ENCODE measurements at regions not wholly inside any gene's neighbourhood (a gene's known extent, or its start where the extent isn't known, plus 50 kb on each side); places are given as distances from the start of the nearest gene placed in this dataset.

- H2BK5ac ChIP-seq (ENCODE audit: low read length): no peak overlapping the region
- no peaks in the 10 kb centered on the region for H3K27me3 ChIP-seq (ENCODE audit: control insufficient read depth in 3 of 3, insufficient read depth in 3 of 3, low read depth in 1 of 3, low read length in 3 of 3)
- no peak overlapping the region for H3K23ac ChIP-seq (ENCODE audit: low read depth, low read length, poor library complexity)
- no peak overlapping the region for H2AK5ac ChIP-seq (ENCODE audit: low read depth, low read length)
- no peaks in the 10 kb centered on the region for H3K9me3 ChIP-seq (replicated peaks in 1 of 2; ENCODE audit: control insufficient read depth in 2 of 2, insufficient read depth in 1 of 2, low read depth in 1 of 2, low read length in 2 of 2)
- no peak overlapping the region for H3K4me2 ChIP-seq (ENCODE audit: insufficient read depth, low read length, poor library complexity, severe bottlenecking)
- H3K4me1 ChIP-seq (ENCODE audit: control insufficient read depth in 2 of 2, insufficient read depth in 1 of 2, low read depth in 1 of 2, low read length in 2 of 2): no peaks in the 10 kb centered on the region
- no peak overlapping the region for H3K18ac ChIP-seq (ENCODE audit: low read length)
- H3K79me1 ChIP-seq (ENCODE audit: low read depth, low read length): no peaks in the 10 kb centered on the region
- H3K14ac ChIP-seq (ENCODE audit: low read length): no peak overlapping the region
- H3K4me3 ChIP-seq (ENCODE audit: low read length in 2 of 2): no peak overlapping the region
- no peak overlapping the region for H2BK15ac ChIP-seq (ENCODE audit: low read length)
- no peak overlapping the region for H3K4ac ChIP-seq (ENCODE audit: low read length)
- no CpG with 5 or more reads among the region's 5 CpGs for WGBS, 2 donors (ENCODE audit: extremely low coverage in 2 of 2, insufficient read length in 2 of 2, insufficient replicate concordance in 1 of 2)
- no peak overlapping the region for H3K27ac ChIP-seq (replicated peaks; ENCODE audit: low read length)
- no peak for DNase-seq (ENCODE audit: low spot score)
- H2AFZ ChIP-seq (ENCODE audit: low read length): peak overlapping the region; percentile 2
- H4K8ac ChIP-seq (ENCODE audit: low read depth, low read length): no peak overlapping the region
- no peaks in the 10 kb centered on the region for H3K36me3 ChIP-seq (replicated peaks in 1 of 2; ENCODE audit: control insufficient read depth in 2 of 2, insufficient read depth in 2 of 2, low read length in 2 of 2)
- no peak overlapping the region for H3K9ac ChIP-seq (ENCODE audit: low read depth, low read length, poor library complexity)
- H4K91ac ChIP-seq (ENCODE audit: low read depth, low read length, poor library complexity): no peak overlapping the region
- H2BK12ac ChIP-seq (ENCODE audit: low read length): no peak overlapping the region
- H2BK120ac ChIP-seq (ENCODE audit: low read depth, low read length): no peak overlapping the region
These were observed 172.5 kb downstream of the HS3ST3A1 start for GRCh38 chr17:13429201-13429600.

GRCh38 chr17:13428611-13429042 lies 173.1 kb downstream of the HS3ST3A1 start:
- H3K9me3 ChIP-seq (replicated peaks in 1 of 2; ENCODE audit: control insufficient read depth in 2 of 2, insufficient read depth in 1 of 2, low read depth in 1 of 2, low read length in 2 of 2): no peaks in the 10 kb centered on the region
- no peaks in the 10 kb centered on the region for H3K27me3 ChIP-seq (ENCODE audit: control insufficient read depth in 3 of 3, insufficient read depth in 3 of 3, low read depth in 1 of 3, low read length in 3 of 3)
- no peak overlapping the region for H3K4ac ChIP-seq (ENCODE audit: low read length)
- H2AFZ ChIP-seq (ENCODE audit: low read length): no peak overlapping the region
- H4K91ac ChIP-seq (ENCODE audit: low read depth, low read length, poor library complexity): no peak overlapping the region
- H3K36me3 ChIP-seq (replicated peaks in 1 of 2; ENCODE audit: control insufficient read depth in 2 of 2, insufficient read depth in 2 of 2, low read length in 2 of 2): no peaks in the 10 kb centered on the region
- DNase-seq (ENCODE audit: low spot score): no peak
- H3K18ac ChIP-seq (ENCODE audit: low read length): no peak overlapping the region
- H3K4me2 ChIP-seq (ENCODE audit: insufficient read depth, low read length, poor library complexity, severe bottlenecking): no peak overlapping the region
- no peak overlapping the region for H3K14ac ChIP-seq (ENCODE audit: low read length)
- H4K8ac ChIP-seq (ENCODE audit: low read depth, low read length): no peak overlapping the region
- H2BK120ac ChIP-seq (ENCODE audit: low read depth, low read length): no peak overlapping the region
- no CpG with 5 or more reads among the region's 2 CpGs for WGBS, 2 donors (ENCODE audit: extremely low coverage in 2 of 2, insufficient read length in 2 of 2, insufficient replicate concordance in 1 of 2)
- H3K9ac ChIP-seq (ENCODE audit: low read depth, low read length, poor library complexity): no peak overlapping the region
- H3K79me1 ChIP-seq (ENCODE audit: low read depth, low read length): no peaks in the 10 kb centered on the region
- H3K4me3 ChIP-seq (ENCODE audit: low read length in 2 of 2): no peak overlapping the region
- no peak overlapping the region for H3K27ac ChIP-seq (replicated peaks; ENCODE audit: low read length)
- H2BK15ac ChIP-seq (ENCODE audit: low read length): no peak overlapping the region
- no peak overlapping the region for H2AK5ac ChIP-seq (ENCODE audit: low read depth, low read length)
- H2BK5ac ChIP-seq (ENCODE audit: low read length): no peak overlapping the region
- H2BK12ac ChIP-seq (ENCODE audit: low read length): no peak overlapping the region
- H3K4me1 ChIP-seq (ENCODE audit: control insufficient read depth in 2 of 2, insufficient read depth in 1 of 2, low read depth in 1 of 2, low read length in 2 of 2): no peaks in the 10 kb centered on the region
- H3K23ac ChIP-seq (ENCODE audit: low read depth, low read length, poor library complexity): no peak overlapping the region

- Histone ChIP-seq H3K27me3 (ENCODE audit: control insufficient read depth in 3 of 3, insufficient read depth in 3 of 3, low read depth in 1 of 3, low read length in 3 of 3) (no peaks in the 10 kb centered on the region), H3K4me2 (ENCODE audit: insufficient read depth, low read length, poor library complexity, severe bottlenecking) (no peak overlapping the region), H3K14ac (ENCODE audit: low read length) (no peak overlapping the region), H2BK12ac (ENCODE audit: low read length) (no peak overlapping the region), H3K79me1 (ENCODE audit: low read depth, low read length) (no peaks in the 10 kb centered on the region), H2AFZ (ENCODE audit: low read length) (no peak overlapping the region), H3K36me3 (replicated peaks in 1 of 2; ENCODE audit: control insufficient read depth in 2 of 2, insufficient read depth in 2 of 2, low read length in 2 of 2) (no peaks in the 10 kb centered on the region), H2BK15ac (ENCODE audit: low read length) (no peak overlapping the region), H3K4ac (ENCODE audit: low read length) (no peak overlapping the region), H3K4me3 (ENCODE audit: low read length in 2 of 2) (no peak overlapping the region), H4K8ac (ENCODE audit: low read depth, low read length) (no peak overlapping the region), H2AK5ac (ENCODE audit: low read depth, low read length) (no peak overlapping the region), H3K9ac (ENCODE audit: low read depth, low read length, poor library complexity) (no peak overlapping the region), H3K23ac (ENCODE audit: low read depth, low read length, poor library complexity) (no peak overlapping the region), H4K91ac (ENCODE audit: low read depth, low read length, poor library complexity) (no peak overlapping the region), H3K27ac (replicated peaks; ENCODE audit: low read length) (no peak overlapping the region), H3K9me3 (replicated peaks in 1 of 2; ENCODE audit: control insufficient read depth in 2 of 2, insufficient read depth in 1 of 2, low read depth in 1 of 2, low read length in 2 of 2) (no peaks in the 10 kb centered on the region), H2BK5ac (ENCODE audit: low read length) (no peak overlapping the region), H2BK120ac (ENCODE audit: low read depth, low read length) (no peak overlapping the region), H3K4me1 (ENCODE audit: control insufficient read depth in 2 of 2, insufficient read depth in 1 of 2, low read depth in 1 of 2, low read length in 2 of 2) (no peaks in the 10 kb centered on the region), H3K18ac (ENCODE audit: low read length) (no peak overlapping the region)
- DNase-seq (ENCODE audit: low spot score): no peak
These were observed 174.7 kb downstream of the HS3ST3A1 start for GRCh38 chr17:13426991-13427390.

GRCh38 chr17:13425390-13425789 lies 176.3 kb downstream of the HS3ST3A1 start:
- H3K36me3 ChIP-seq (replicated peaks in 1 of 2; ENCODE audit: control insufficient read depth in 2 of 2, insufficient read depth in 2 of 2, low read length in 2 of 2): no peaks in the 10 kb centered on the region

More at GRCh38 chr17:13425390-13425789, 176.3 kb downstream of the HS3ST3A1 start:
- Histone ChIP-seq H2BK5ac (ENCODE audit: low read length) (no peak overlapping the region), H3K4me1 (ENCODE audit: control insufficient read depth in 2 of 2, insufficient read depth in 1 of 2, low read depth in 1 of 2, low read length in 2 of 2) (no peaks in the 10 kb centered on the region), H2BK120ac (ENCODE audit: low read depth, low read length) (no peak overlapping the region), H2AK5ac (ENCODE audit: low read depth, low read length) (no peak overlapping the region), H3K4me3 (ENCODE audit: low read length in 2 of 2) (no peak overlapping the region), H2BK15ac (ENCODE audit: low read length) (no peak overlapping the region), H3K79me1 (ENCODE audit: low read depth, low read length) (no peaks in the 10 kb centered on the region), H3K14ac (ENCODE audit: low read length) (no peak overlapping the region), H3K27me3 (ENCODE audit: control insufficient read depth in 3 of 3, insufficient read depth in 3 of 3, low read depth in 1 of 3, low read length in 3 of 3) (no peaks in the 10 kb centered on the region), H3K9me3 (replicated peaks in 1 of 2; ENCODE audit: control insufficient read depth in 2 of 2, insufficient read depth in 1 of 2, low read depth in 1 of 2, low read length in 2 of 2) (no peaks in the 10 kb centered on the region), H4K8ac (ENCODE audit: low read depth, low read length) (no peak overlapping the region), H3K4ac (ENCODE audit: low read length) (no peak overlapping the region), H3K9ac (ENCODE audit: low read depth, low read length, poor library complexity) (no peak overlapping the region), H3K27ac (replicated peaks; ENCODE audit: low read length) (no peak overlapping the region), H2AFZ (ENCODE audit: low read length) (no peak overlapping the region), H3K4me2 (ENCODE audit: insufficient read depth, low read length, poor library complexity, severe bottlenecking) (no peak overlapping the region), H3K18ac (ENCODE audit: low read length) (no peak overlapping the region), H2BK12ac (ENCODE audit: low read length) (no peak overlapping the region), H3K23ac (ENCODE audit: low read depth, low read length, poor library complexity) (no peak overlapping the region), H4K91ac (ENCODE audit: low read depth, low read length, poor library complexity) (no peak overlapping the region)
- DNase-seq (ENCODE audit: low spot score): no peak
- no CpG with 5 or more reads among the region's 4 CpGs for WGBS, 2 donors (ENCODE audit: extremely low coverage in 2 of 2, insufficient read length in 2 of 2, insufficient replicate concordance in 1 of 2)

All from neuronal stem cell (in vitro differentiated cells).